GM21360 (cell line): ENCODE measurements at regions not wholly inside any gene's neighbourhood (a gene's known extent, or its start where the extent isn't known, plus 50 kb on each side); places are given as distances from the start of the nearest gene placed in this dataset.

Experiments
- ATAC-seq: cut with Tn5 transposase; IDR thresholded peaks from one replicate; pipeline ENCODE4 v1.9.1; 2021; ENCODE audit warnings: mild to moderate bottlenecking, moderate library complexity; ENCODE audit not compliant: unreplicated experiment

GRCh38 chr6:11926594-11927407 is 85.3 kb upstream of the HIVEP1 start:
- ATAC-seq = no peak

DNA sequence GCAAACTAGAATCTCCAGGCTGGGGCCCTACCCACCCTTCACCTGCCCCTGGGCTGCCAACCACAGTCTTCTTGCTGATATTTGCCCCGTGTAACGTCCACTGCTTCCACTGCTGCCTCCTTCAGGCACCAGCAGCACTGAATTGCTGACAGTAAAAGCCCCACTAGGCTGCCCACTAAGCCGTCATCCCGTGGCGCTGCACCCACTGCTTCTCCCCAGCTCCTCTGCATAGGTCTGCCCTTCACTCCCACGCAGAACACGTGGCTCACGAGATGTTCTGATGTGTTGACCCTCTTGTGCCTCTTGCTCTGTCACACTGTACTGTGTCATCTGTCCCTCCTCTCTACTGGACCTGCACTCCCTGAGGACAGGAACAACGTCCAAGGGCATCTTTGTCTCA is 86.3 kb upstream of the HIVEP1 start:
- ATAC-seq = no peak

- ATAC-seq = no peak
These were observed 88.5 kb upstream of the HIVEP1 start for GRCh38 chr6:11923621-11924020.

GRCh38 chr6:11922901-11923300 is 89.2 kb upstream of the HIVEP1 start:
- no peak for ATAC-seq

- no peak for ATAC-seq
These were observed 90.4 kb upstream of the HIVEP1 start for GRCh38 chr6:11921751-11922150.

DNA sequence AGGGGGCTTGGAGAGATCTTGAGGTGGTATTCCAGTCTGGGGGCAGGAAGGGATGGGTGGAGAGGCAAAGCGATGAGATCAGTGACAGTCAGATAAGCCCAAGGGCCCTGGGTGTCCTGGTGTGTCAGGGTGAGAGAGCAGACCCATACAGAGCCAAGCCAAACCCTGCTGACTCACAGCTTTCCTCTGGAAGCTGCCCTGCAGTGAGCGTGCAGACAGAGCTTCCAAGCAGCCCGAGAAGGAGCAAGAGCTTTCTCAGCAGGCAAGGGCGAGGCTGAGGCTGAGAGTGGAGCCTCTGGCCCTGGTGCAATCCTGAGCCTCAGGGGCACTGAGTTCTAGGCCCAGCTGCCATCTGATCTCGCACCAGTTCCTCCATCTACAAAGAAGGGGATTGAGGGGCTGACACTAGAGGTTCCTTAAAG is 91.1 kb upstream of the HIVEP1 start:
- ATAC-seq = no peak

GRCh38 chr6:11920566-11920965 is 91.5 kb upstream of the HIVEP1 start:
- ATAC-seq = no peak

- no peak for ATAC-seq
These were observed 92.2 kb upstream of the HIVEP1 start for GRCh38 chr6:11919771-11920440.

GRCh38 chr6:11918739-11919605 is 93.1 kb upstream of the HIVEP1 start:
- ATAC-seq = no peak

GRCh38 chr6:11917951-11918738 is 94.0 kb upstream of the HIVEP1 start:
- ATAC-seq = no peak

DNA sequence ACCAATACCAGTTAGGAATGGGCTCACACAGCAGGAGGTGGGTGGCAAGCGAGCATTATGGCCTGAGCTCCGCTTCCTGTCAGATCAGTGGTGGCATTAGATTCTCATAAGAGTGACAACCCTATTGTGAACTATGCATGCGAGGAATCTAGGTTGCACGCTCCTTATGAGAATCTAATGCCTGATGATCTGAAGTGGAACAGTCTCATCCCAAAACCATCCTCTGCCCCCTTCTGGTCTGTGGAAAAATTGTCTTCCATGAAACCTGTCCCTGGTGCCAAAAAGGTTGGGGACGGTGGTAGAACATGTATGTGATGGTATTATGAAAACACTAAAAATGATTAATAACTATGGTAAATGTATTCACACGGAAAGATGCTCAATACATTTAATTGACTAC is 99.7 kb upstream of the HIVEP1 start:
- no peak for ATAC-seq

GRCh38 chr6:11911538-11911937 is 100.6 kb upstream of the HIVEP1 start:
- no peak for ATAC-seq

DNA sequence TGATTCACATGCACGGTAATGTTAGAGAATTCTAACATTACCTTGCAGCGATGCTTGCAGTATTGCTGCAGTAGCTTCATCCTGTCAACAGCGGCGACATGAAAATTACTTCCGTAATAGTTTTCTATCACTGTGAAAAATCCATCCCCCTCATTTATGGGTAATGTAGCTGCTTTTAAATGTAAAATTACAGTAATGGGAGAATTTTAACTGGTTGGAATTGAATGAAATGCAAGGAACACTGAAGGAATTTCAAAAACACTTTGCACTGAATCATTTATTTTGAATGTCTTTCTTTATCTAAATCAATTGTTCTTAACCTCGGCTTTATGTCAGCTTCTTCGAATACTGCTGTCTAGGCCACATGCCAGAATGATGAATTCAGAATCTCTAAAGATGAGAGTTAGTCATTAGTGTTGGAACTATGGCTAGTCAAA is 102.4 kb upstream of the HIVEP1 start:
- no peak for ATAC-seq

DNA sequence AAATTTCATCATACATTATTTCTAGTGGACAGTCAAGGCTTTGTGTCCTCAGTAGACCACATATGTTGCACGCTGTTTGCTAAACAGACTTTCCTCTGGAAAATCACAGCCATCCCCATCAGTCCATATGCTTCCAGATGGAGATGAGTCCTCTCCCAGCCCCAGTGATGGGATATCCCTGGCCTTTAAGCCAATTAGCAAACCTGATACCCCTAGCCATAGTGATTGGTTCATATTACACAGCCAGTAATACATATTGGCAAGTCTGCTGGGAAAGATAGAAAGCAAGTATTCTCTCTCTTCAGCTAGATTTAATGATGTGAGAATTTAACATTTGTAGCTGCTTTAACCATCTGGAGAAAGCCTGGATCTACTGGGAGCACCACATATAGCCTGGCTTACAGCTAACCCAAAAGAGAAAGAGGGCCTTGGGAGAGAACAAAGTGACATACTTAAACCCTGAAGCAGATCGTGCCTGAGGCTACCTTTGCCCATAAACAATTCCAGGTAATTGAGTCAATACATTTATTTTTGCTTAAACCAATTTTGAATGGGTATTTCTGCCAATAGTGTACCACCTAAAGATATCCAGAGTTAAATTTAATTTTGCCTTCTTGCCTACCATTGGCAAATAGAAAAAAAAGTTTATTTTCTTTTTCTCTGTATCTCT is 103.5 kb upstream of the HIVEP1 start:
- no peak for ATAC-seq

DNA sequence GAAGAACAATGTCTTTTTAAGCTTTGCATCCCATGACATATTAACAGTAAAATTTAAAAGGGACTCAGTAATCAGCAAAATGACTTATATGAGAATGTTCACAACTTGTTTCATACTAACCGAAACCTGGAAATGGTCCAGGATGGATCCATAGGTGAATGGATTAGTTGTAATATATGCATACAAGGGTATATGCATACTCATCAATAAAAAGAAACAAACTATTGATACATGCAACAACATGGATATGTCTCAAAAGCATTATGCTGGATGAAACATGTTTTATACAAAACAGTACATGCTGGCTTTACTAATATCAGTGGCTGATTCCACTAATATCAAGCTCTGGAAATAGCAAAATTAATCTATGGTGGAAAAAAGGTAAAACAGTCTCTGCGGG is 108.5 kb upstream of the HIVEP1 start:
- ATAC-seq = no peak

DNA sequence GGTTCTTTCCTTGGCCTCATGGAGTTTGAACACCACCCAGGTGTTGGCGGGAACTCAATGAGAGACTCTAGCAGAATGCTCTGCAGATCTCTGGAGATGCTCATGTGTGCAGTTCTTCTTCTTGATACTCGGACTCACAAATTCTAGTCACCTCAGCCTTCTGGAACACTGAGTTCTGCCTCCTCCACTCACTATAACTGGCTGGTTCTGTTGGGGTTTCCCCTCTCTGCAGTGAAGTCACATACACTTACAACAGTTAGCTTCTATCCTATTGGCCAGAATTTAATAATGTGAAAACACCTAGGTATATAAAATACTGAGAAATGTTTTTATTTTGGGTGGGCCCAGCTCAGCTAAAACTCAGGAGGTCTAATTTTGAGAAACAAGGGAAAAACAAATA is 109.6 kb upstream of the HIVEP1 start:
- no peak for ATAC-seq

DNA sequence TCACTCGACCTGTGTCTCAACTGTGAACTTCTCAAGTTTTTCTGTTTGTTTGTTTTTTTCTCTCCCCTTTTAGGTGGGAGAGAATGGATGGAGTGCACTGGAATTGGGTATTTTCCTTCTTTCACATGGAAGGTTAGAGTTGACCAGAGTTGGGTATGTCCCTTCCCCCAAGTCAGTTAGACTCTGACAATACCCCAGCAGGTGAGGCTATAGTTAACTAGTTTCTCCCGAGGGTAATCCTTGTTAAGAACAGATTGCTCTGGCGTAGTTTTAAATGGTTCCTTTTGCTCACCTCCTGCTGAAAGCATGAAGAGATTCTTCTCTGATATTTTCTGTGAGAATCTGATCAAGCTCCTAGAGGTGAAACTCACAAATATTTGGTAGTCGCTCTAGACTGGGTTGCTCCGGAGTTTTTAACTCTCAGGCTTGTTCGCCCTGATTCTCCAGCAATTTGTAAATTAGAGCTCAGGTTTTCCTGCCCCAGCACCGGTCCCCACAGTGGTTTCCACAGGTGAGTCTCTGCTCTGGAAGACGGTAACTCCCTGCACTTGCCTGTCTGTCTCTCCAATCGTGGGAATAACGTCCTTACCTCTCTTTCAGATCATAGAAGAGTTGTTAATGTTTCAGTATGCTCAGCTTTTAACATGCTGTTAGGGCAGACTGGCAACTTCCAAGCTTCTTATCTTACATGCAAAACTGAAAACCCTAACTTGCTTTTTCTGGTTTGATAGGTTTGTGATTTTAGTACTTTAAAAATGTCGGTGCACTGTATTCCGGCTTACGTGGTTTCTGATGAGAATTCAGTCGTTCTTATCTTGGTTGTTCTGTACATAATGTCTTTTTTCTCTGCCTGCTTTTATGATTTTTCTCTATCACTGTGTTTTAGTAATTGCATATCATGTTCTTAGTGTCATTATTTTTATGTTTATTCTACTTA is 111.2 kb upstream of the HIVEP1 start:
- ATAC-seq = no peak

DNA sequence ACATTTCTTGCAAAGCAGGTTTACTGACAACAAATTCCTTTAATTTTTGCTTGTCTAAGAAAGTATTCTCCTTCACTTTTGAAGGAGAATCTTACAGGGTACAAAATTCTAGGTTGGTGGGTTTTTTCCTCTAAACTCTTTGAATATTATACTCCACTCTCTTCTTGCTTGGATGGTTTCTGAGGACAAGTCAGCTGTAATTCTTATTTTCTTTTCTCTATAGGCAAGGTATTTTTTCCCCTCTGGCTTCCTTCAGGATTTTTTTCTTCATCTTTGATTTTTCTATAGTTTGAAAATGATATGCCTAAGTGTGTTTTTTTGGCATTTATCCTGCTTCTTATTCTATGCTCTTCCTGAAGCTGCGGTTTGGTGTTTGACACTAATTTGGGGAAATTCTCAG is 112.5 kb upstream of the HIVEP1 start:
- ATAC-seq = no peak

GRCh38 chr6:11894212-11894611 is 115.6 kb upstream of the ADTRP start:
- no peak for ATAC-seq
